Activated CD4-positive, alpha-beta T cell treated with anti-CD3 and anti-CD28 coated beads, Interleukin-2, amount 10 ng/mL, durations not matched to agents 24 days and 14 days (primary cell): ENCODE measurements at regions not wholly inside any gene's neighbourhood (a gene's known extent, or its start where the extent isn't known, plus 50 kb on each side); places are given as distances from the start of the nearest gene placed in this dataset.

ENCODE experiments used
- DNase-seq: peaks from one replicate; pipeline ENCODE4 v3.0.0; 2022
- H3K27ac Mint-ChIP-seq: one replicate; pipeline ENCODE4 v1.8.0; 2022; ENCODE audit warnings: mild to moderate bottlenecking, mixed read lengths
- H3K27me3 Mint-ChIP-seq: one replicate; pipeline ENCODE4 v1.8.0; 2022; ENCODE audit warnings: mixed read lengths
- H3K36me3 Mint-ChIP-seq: one replicate; pipeline ENCODE4 v1.8.0; 2022; ENCODE audit warnings: low read depth, mild to moderate bottlenecking, mixed read lengths
- H3K4me1 Mint-ChIP-seq: one replicate; pipeline ENCODE4 v1.8.0; 2021; ENCODE audit warnings: mixed read lengths
- H3K4me3 Mint-ChIP-seq: one replicate; pipeline ENCODE4 v1.8.0; 2022; ENCODE audit warnings: mild to moderate bottlenecking, moderate library complexity, mixed read lengths
- H3K9me3 Mint-ChIP-seq: one replicate; pipeline ENCODE4 v1.8.0; 2021; ENCODE audit warnings: mixed read lengths
- intact Hi-C: fragments of 100-400 bp; cut with micrococcal nuclease; formaldehyde crosslinking; loops from one replicate; pipeline ENCODE4 v1.15.1; 2023

- no peak overlapping the region for H3K27ac Mint-ChIP-seq
- no peaks in the 10 kb centered on the region for H3K27me3 Mint-ChIP-seq
- no peaks in the 10 kb centered on the region for H3K4me1 Mint-ChIP-seq
- no peak overlapping the region for H3K4me3 Mint-ChIP-seq
- no peaks in the 10 kb centered on the region for H3K9me3 Mint-ChIP-seq
- DNase-seq: no peak
- intact Hi-C loops: no loop called here
- H3K36me3 Mint-ChIP-seq: no peaks in the 10 kb centered on the region
Observed at GRCh38 chr21:30104241-30104640, 62.4 kb downstream of the CLDN17 start.

GRCh38 chr21:30102871-30103270 is 63.7 kb downstream of the CLDN17 start:
- Mint-ChIP-seq H3K4me3 (no peak overlapping the region), H3K9me3 (no peaks in the 10 kb centered on the region), H3K4me1 (no peaks in the 10 kb centered on the region), H3K27me3 (no peaks in the 10 kb centered on the region), H3K27ac (no peak overlapping the region), H3K36me3 (no peaks in the 10 kb centered on the region)
- intact Hi-C loops: no loop called here
- no peak for DNase-seq

- no peaks in the 10 kb centered on the region for H3K27me3 Mint-ChIP-seq
- H3K4me3 Mint-ChIP-seq: no peak overlapping the region
- no peaks in the 10 kb centered on the region for H3K4me1 Mint-ChIP-seq
- intact Hi-C loops: no loop called here
- H3K9me3 Mint-ChIP-seq: no peaks in the 10 kb centered on the region
- H3K27ac Mint-ChIP-seq: no peak overlapping the region
- no peaks in the 10 kb centered on the region for H3K36me3 Mint-ChIP-seq
- no peak for DNase-seq
Observed at GRCh38 chr21:30101967-30102366, 64.6 kb downstream of the CLDN17 start.

GRCh38 chr21:30097791-30098190 is 68.8 kb downstream of the CLDN17 start:
- H3K4me3 Mint-ChIP-seq: no peak overlapping the region
- no peak for DNase-seq
- no peaks in the 10 kb centered on the region for H3K27me3 Mint-ChIP-seq
- no peaks in the 10 kb centered on the region for H3K36me3 Mint-ChIP-seq
- no peak overlapping the region for H3K27ac Mint-ChIP-seq
- intact Hi-C loops: no loop called here
- H3K9me3 Mint-ChIP-seq: no peaks in the 10 kb centered on the region
- H3K4me1 Mint-ChIP-seq: no peaks in the 10 kb centered on the region

GRCh38 chr21:30083225-30083945 is 83.2 kb downstream of the CLDN17 start:
- H3K27ac Mint-ChIP-seq: no peak overlapping the region
- DNase-seq: no peak
- intact Hi-C loops: no loop called here
- H3K4me3 Mint-ChIP-seq: no peak overlapping the region
- H3K9me3 Mint-ChIP-seq: no peaks in the 10 kb centered on the region
- no peaks in the 10 kb centered on the region for H3K27me3 Mint-ChIP-seq
- no peaks in the 10 kb centered on the region for H3K4me1 Mint-ChIP-seq
- no peaks in the 10 kb centered on the region for H3K36me3 Mint-ChIP-seq

- Mint-ChIP-seq H3K9me3 (no peaks in the 10 kb centered on the region), H3K4me1 (no peaks in the 10 kb centered on the region), H3K4me3 (no peak overlapping the region), H3K36me3 (no peaks in the 10 kb centered on the region), H3K27ac (no peak overlapping the region), H3K27me3 (no peaks in the 10 kb centered on the region)
- intact Hi-C loops: no loop called here
- DNase-seq: no peak
Observed at GRCh38 chr21:30081506-30081905, 85.1 kb downstream of the CLDN17 start.

- intact Hi-C loops: no loop called here
- no peak for DNase-seq
- Mint-ChIP-seq H3K4me3 (no peak overlapping the region), H3K4me1 (no peaks in the 10 kb centered on the region), H3K36me3 (no peaks in the 10 kb centered on the region), H3K9me3 (no peaks in the 10 kb centered on the region), H3K27ac (no peak overlapping the region), H3K27me3 (no peaks in the 10 kb centered on the region)
Observed at GRCh38 chr21:30072496-30072895, 94.1 kb downstream of the CLDN17 start.

- Mint-ChIP-seq H3K27me3 (no peaks in the 10 kb centered on the region), H3K4me1 (no peaks in the 10 kb centered on the region), H3K36me3 (no peaks in the 10 kb centered on the region), H3K4me3 (no peak overlapping the region), H3K9me3 (no peaks in the 10 kb centered on the region), H3K27ac (no peak overlapping the region)
- no peak for DNase-seq
- intact Hi-C loops: no loop called here
Observed at GRCh38 chr21:30058928-30059327, 107.7 kb downstream of the CLDN17 start.

GRCh38 chr21:30057108-30057507 is 109.5 kb downstream of the CLDN17 start:
- H3K9me3 Mint-ChIP-seq: no peaks in the 10 kb centered on the region
- H3K4me1 Mint-ChIP-seq: no peaks in the 10 kb centered on the region
- H3K27me3 Mint-ChIP-seq: no peaks in the 10 kb centered on the region
- no peaks in the 10 kb centered on the region for H3K36me3 Mint-ChIP-seq
- intact Hi-C loops: no loop called here
- no peak for DNase-seq
- no peak overlapping the region for H3K4me3 Mint-ChIP-seq
- no peak overlapping the region for H3K27ac Mint-ChIP-seq

- Mint-ChIP-seq H3K27ac (no peak overlapping the region), H3K4me1 (no peaks in the 10 kb centered on the region), H3K27me3 (no peaks in the 10 kb centered on the region), H3K9me3 (no peaks in the 10 kb centered on the region), H3K4me3 (no peak overlapping the region), H3K36me3 (no peaks in the 10 kb centered on the region)
- intact Hi-C loops: loop anchor here (10.0 kb wide), 1 partner anchor 1036 kb away; no protein-coding TSS in a partner anchor
- no peak for DNase-seq
Observed at GRCh38 chr21:30048570-30048969, 108.8 kb upstream of the GRIK1 start.

GRCh38 chr21:30044447-30045064 is 104.8 kb upstream of the GRIK1 start:
- DNase-seq: peak; percentile 58
- H3K27me3 Mint-ChIP-seq: no peaks in the 10 kb centered on the region
- no peaks in the 10 kb centered on the region for H3K36me3 Mint-ChIP-seq
- no peak overlapping the region for H3K27ac Mint-ChIP-seq
- no peaks in the 10 kb centered on the region for H3K9me3 Mint-ChIP-seq
- no peaks in the 10 kb centered on the region for H3K4me1 Mint-ChIP-seq
- intact Hi-C loops: loop anchor here (5.0 to 10.0 kb wide), 2 partner anchors 148 to 1040 kb away; no protein-coding TSS in a partner anchor
- H3K4me3 Mint-ChIP-seq: no peak overlapping the region

GRCh38 chr21:30042443-30042842 is 102.6 kb upstream of the GRIK1 start:
- no peaks in the 10 kb centered on the region for H3K36me3 Mint-ChIP-seq
- no peaks in the 10 kb centered on the region for H3K4me1 Mint-ChIP-seq
- no peak for DNase-seq

GRCh38 chr21:30033441-30033840 is 93.6 kb upstream of the GRIK1 start:
- intact Hi-C loops: no loop called here
- no peak overlapping the region for H3K4me3 Mint-ChIP-seq
- H3K27ac Mint-ChIP-seq: no peak overlapping the region
- no peaks in the 10 kb centered on the region for H3K36me3 Mint-ChIP-seq
- no peaks in the 10 kb centered on the region for H3K27me3 Mint-ChIP-seq
- H3K4me1 Mint-ChIP-seq: no peaks in the 10 kb centered on the region
- DNase-seq: no peak
- H3K9me3 Mint-ChIP-seq: no peaks in the 10 kb centered on the region

More at GRCh38 chr21:30042443-30042842, 102.6 kb upstream of the GRIK1 start:
- Mint-ChIP-seq H3K9me3 (no peaks in the 10 kb centered on the region), H3K4me3 (no peak overlapping the region), H3K27me3 (no peaks in the 10 kb centered on the region), H3K27ac (no peak overlapping the region)
- intact Hi-C loops: loop anchor here (5.0 to 10.0 kb wide), 2 partner anchors 150 to 1042 kb away; no protein-coding TSS in a partner anchor

- Mint-ChIP-seq H3K27ac (no peak overlapping the region), H3K4me3 (no peak overlapping the region), H3K4me1 (no peaks in the 10 kb centered on the region), H3K9me3 (no peaks in the 10 kb centered on the region), H3K36me3 (no peaks in the 10 kb centered on the region), H3K27me3 (no peaks in the 10 kb centered on the region)
- intact Hi-C loops: no loop called here
- DNase-seq: no peak
Observed at GRCh38 chr21:30030416-30030815, 90.6 kb upstream of the GRIK1 start.
